22Rv1 (cell line): ENCODE measurements at regions not wholly inside any gene's neighbourhood (a gene's known extent, or its start where the extent isn't known, plus 50 kb on each side); places are given as distances from the start of the nearest gene placed in this dataset.

ENCODE experiments used
- CTCF ChIP-seq: fragments of 450-650 bp; IDR thresholded peaks from 2 replicates; pipeline ENCODE4 v1.5.1; 2017; ENCODE audit warnings: mild to moderate bottlenecking
- ZFX ChIP-seq: fragments of 450-650 bp; IDR thresholded peaks from 2 replicates; pipeline ENCODE4 v1.6.1; 2017; ENCODE audit warnings: antibody characterized with exemption, borderline replicate concordance

DNA sequence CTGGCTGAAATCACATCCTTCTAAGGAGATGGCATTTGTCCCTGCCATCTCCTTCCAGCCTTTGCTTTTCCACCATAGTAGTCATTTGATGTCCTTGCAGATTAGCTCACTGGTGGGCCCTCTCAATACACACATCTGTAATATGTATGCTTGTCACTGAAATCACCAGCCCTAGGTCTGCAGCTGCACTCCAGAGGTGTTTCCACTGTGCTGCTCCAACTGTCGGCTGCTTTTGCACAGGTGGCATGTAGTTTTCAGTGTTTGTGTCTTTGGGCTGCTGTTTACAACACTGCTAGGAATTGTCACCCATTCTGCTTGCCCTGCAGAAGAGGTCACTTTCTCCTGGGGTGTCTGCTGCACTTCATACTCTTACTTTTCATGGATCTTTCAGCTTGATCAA, 69.0 kb upstream of the GRAMD1B start:
- TF ChIP-seq CTCF = no peak
- TF ChIP-seq ZFX = no peak
